PC-3 (cell line): ENCODE measurements at regions not wholly inside any gene's neighbourhood (a gene's known extent, or its start where the extent isn't known, plus 50 kb on each side); places are given as distances from the start of the nearest gene placed in this dataset.

Experiments used
- ATAC-seq: fragments of 200-7000 bp; cut with Tn5 transposase; 2 replicates; pipeline ENCODE4 v1.9.1; 2020; ENCODE audit warnings: mild to moderate bottlenecking, moderate library complexity
- BruUV-seq: library from RNA; stranded (reverse); fragments of 400-500 nt; replicated peaks from 2 replicates; lab custom pipeline; 2021; lab: Mats Ljungman, UMichigan
- CTCF ChIA-PET: fragments of 300-600 bp; sonication (Branson Sonifier 250); formaldehyde crosslinking; loops from one replicate; lab custom pipeline; 2022; ENCODE audit warnings: antibody characterized with exemption; lab: Charles Lee
- POLR2A ChIA-PET: fragments of 300-600 bp; sonication (Branson Sonifier 250); formaldehyde crosslinking; loops from one replicate; lab custom pipeline; 2022; ENCODE audit warnings: antibody characterized with exemption; ENCODE audit not compliant: unreplicated experiment; lab: Charles Lee
- DNase-seq: peaks from one replicate; pipeline ENCODE4 v3.0.0-alpha.2; 2015
- H2AFZ ChIP-seq: fragments of 300-600 bp; sonication (generic); 2 replicates; pipeline ENCODE4 v1.6.0; 2016; ENCODE audit warnings: antibody characterized with exemption, low read length
- H3F3A ChIP-seq: fragments of 300-600 bp; sonication (generic); one replicate; pipeline ENCODE4 v1.6.0; 2017; ENCODE audit warnings: antibody characterized with exemption, low read length, control low read depth, mild to moderate bottlenecking; ENCODE audit not compliant: unreplicated experiment
- H3K27ac ChIP-seq: fragments of 300-600 bp; sonication (generic); 2 replicates; pipeline ENCODE4 v1.5.1; 2016; ENCODE audit warnings: mild to moderate bottlenecking, low read length
- H3K27me3 ChIP-seq: fragments of 300-600 bp; sonication (generic); 2 replicates; pipeline ENCODE4 v1.6.1; 2016; ENCODE audit warnings: low read length, mixed read lengths
- H3K36me3 ChIP-seq: fragments of 300-600 bp; sonication (generic); 2 replicates; pipeline ENCODE4 v1.6.1; 2016; ENCODE audit warnings: low read depth, mixed run types, low read length, mixed read lengths
- H3K4me1 ChIP-seq: fragments of 300-600 bp; sonication (generic); 2 replicates; pipeline ENCODE4 v1.5.1; 2016; ENCODE audit warnings: low read length; ENCODE audit not compliant: insufficient read depth
- H3K4me2 ChIP-seq: fragments of 300-600 bp; sonication (generic); 2 replicates; pipeline ENCODE4 v1.6.0; 2016; ENCODE audit warnings: low read length
- H3K4me3 ChIP-seq: fragments of 300-600 bp; sonication (generic); 2 replicates; pipeline ENCODE4 v1.5.1; 2016; ENCODE audit warnings: mild to moderate bottlenecking, low read length, mixed read lengths
- H3K79me2 ChIP-seq: fragments of 300-600 bp; sonication (generic); 2 replicates; pipeline ENCODE4 v1.6.1; 2017; ENCODE audit warnings: low read length, mixed read lengths
- H3K9ac ChIP-seq: fragments of 300-600 bp; sonication (generic); 2 replicates; pipeline ENCODE4 v1.6.0; 2016; ENCODE audit warnings: mild to moderate bottlenecking, low read length
- H3K9me2 ChIP-seq: fragments of 300-600 bp; sonication (generic); replicated peaks from 2 replicates; pipeline ENCODE4 v1.6.1; 2016; ENCODE audit warnings: mixed run types, low read length, mixed read lengths
- H3K9me3 ChIP-seq: fragments of 300-600 bp; sonication (generic); 2 replicates; pipeline ENCODE4 v1.6.1; 2016; ENCODE audit warnings: low read length, mixed read lengths
- H4K20me1 ChIP-seq: fragments of 300-600 bp; sonication (generic); 2 replicates; pipeline ENCODE4 v1.6.1; 2016; ENCODE audit warnings: low read length, mixed read lengths
- EZH2 ChIP-seq: fragments of 300-600 bp; sonication (generic); IDR thresholded peaks from one replicate; pipeline ENCODE4 v1.6.1; 2017; ENCODE audit warnings: antibody characterized with exemption, mild to moderate bottlenecking, low read length; ENCODE audit not compliant: unreplicated experiment
- EZH2phosphoT487 ChIP-seq: fragments of 300-600 bp; sonication (generic); IDR thresholded peaks from 2 replicates; pipeline ENCODE4 v1.6.1; 2018; ENCODE audit warnings: mild to moderate bottlenecking, antibody characterized with exemption, low read length, borderline replicate concordance
- intact Hi-C: fragments of 100-400 bp; cut with micrococcal nuclease; formaldehyde crosslinking; loops from 2 replicates; pipeline ENCODE4 v1.9.0; 2023
- TF ChIP-seq, protein P1 (sequence below): fragments of 300-600 bp; sonication (generic); conservative IDR thresholded peaks from 2 replicates; pipeline ENCODE4 v1.5.1; 2017; ENCODE audit warnings: antibody characterized with exemption, low read depth, mild to moderate bottlenecking, low read length

DNA sequence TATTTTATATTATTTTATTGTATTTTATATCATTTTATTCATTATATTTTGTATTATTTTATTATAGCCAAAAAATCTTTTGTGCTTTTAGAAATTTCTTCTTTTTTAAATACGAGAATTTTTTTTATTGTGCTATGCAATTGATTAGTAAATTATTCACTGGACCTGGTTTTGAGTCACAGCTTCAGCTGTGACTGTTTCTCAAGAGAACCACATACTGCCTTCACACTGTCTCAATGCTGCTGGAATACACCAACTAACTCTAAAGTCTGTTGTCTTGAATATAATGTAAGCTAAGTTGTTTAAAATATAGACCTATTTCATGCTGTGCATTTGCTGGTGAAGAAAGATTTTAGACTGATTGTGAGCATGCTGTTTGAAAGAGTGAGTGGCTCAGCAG is 423.6 kb downstream of the NDFIP2 start:
- Histone ChIP-seq H3K36me3 (no peaks in the 10 kb centered on the region), H3K9ac (no peak overlapping the region), H3K4me1 (no peaks in the 10 kb centered on the region), H3K4me3 (no peak overlapping the region), H3K79me2 (no peaks in the 10 kb centered on the region), H3F3A (no peaks in the 10 kb centered on the region), H4K20me1 (no peaks in the 10 kb centered on the region), H3K27ac (no peak overlapping the region), H3K9me3 (no peaks in the 10 kb centered on the region; the same call in 1 of the 2 replicates), H3K9me2 (no peaks in the 10 kb centered on the region), H2AFZ (no peak overlapping the region), H3K4me2 (no peak overlapping the region), H3K27me3 (no peaks in the 10 kb centered on the region)
- ChIA-PET CTCF (no interaction called here), POLR2A (no interaction called here)
- TF ChIP-seq, protein P1, sequence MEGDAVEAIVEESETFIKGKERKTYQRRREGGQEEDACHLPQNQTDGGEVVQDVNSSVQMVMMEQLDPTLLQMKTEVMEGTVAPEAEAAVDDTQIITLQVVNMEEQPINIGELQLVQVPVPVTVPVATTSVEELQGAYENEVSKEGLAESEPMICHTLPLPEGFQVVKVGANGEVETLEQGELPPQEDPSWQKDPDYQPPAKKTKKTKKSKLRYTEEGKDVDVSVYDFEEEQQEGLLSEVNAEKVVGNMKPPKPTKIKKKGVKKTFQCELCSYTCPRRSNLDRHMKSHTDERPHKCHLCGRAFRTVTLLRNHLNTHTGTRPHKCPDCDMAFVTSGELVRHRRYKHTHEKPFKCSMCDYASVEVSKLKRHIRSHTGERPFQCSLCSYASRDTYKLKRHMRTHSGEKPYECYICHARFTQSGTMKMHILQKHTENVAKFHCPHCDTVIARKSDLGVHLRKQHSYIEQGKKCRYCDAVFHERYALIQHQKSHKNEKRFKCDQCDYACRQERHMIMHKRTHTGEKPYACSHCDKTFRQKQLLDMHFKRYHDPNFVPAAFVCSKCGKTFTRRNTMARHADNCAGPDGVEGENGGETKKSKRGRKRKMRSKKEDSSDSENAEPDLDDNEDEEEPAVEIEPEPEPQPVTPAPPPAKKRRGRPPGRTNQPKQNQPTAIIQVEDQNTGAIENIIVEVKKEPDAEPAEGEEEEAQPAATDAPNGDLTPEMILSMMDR: no peak
- TF ChIP-seq EZH2phosphoT487 (no peak), EZH2 (no peak)
- ATAC-seq (no peak), DNase-seq (no peak)
- BruUV-seq: no TSS peak
- intact Hi-C loops: no loop called here

DNA sequence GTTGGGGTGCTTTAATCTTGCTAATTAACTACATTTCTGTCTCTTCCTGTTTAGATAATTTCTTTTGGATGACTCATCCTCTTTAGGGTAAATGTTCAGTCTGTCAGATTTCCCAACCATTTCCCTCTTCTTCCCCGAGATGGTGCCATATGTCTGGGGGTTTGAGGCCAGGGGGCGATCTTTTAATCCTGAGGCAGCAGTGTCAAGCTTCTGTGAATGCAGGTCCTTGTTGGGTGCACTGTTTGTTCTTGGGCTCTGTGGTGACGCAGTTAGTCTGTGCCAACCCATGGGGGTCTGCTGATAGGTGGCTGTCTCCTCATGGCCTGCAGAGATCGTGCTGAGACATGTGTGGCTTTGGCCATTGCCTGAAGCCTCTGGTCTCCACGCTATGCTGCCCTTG is 420.4 kb downstream of the NDFIP2 start:
- H3K79me2 ChIP-seq: no peaks in the 10 kb centered on the region
- no peaks in the 10 kb centered on the region; the same call in 1 of the 2 replicates for H3K9me3 ChIP-seq
- ChIA-PET CTCF (no interaction called here), POLR2A (no interaction called here)
- no peaks in the 10 kb centered on the region for H3K4me1 ChIP-seq
- ATAC-seq (no peak), DNase-seq (no peak)
- TF ChIP-seq EZH2phosphoT487: no peak
- TF ChIP-seq, protein P1: no peak
- no peak for TF ChIP-seq EZH2
- H3K9ac ChIP-seq: no peak overlapping the region
- H3K9me2 ChIP-seq: no peaks in the 10 kb centered on the region
- intact Hi-C loops: no loop called here
- no peaks in the 10 kb centered on the region for H3K27me3 ChIP-seq
- BruUV-seq: no TSS peak
- no peak overlapping the region for H3K4me3 ChIP-seq
- no peaks in the 10 kb centered on the region for H3K36me3 ChIP-seq
- H4K20me1 ChIP-seq: no peaks in the 10 kb centered on the region
- no peak overlapping the region for H3K27ac ChIP-seq
- no peak overlapping the region for H2AFZ ChIP-seq
- no peak overlapping the region for H3K4me2 ChIP-seq
- no peaks in the 10 kb centered on the region for H3F3A ChIP-seq

DNA sequence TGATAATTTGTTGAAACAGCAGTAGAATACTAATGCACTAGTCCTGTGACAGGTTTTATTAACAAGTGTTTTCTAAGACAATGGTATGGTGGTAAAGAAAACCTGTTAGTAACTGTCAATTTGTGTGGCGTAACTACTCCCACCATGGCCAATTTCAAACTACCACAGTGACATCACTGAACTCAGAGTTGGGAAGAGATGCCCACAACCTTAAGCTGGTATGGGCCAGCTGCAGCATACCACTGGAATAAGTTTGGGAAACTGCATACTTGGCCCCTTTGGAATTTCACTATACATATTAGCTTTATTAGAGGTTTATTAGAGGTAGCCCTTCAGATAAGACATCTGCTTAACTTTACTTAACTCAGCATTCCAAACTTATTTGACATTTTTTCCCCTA is 419.4 kb downstream of the NDFIP2 start:
- no peaks in the 10 kb centered on the region for H3K27me3 ChIP-seq
- intact Hi-C loops: no loop called here
- H3K27ac ChIP-seq: no peak overlapping the region
- no peak overlapping the region for H2AFZ ChIP-seq
- H3K9me3 ChIP-seq: no peaks in the 10 kb centered on the region; the same call in 1 of the 2 replicates
- ChIA-PET CTCF (no interaction called here), POLR2A (no interaction called here)
- no peak overlapping the region for H3K4me3 ChIP-seq
- H3K4me2 ChIP-seq: no peak overlapping the region
- DNase-seq: no peak
- no peaks in the 10 kb centered on the region for H3K9me2 ChIP-seq
- ATAC-seq: no peak
- no peak overlapping the region for H3K9ac ChIP-seq
- H3K36me3 ChIP-seq: no peaks in the 10 kb centered on the region
- no peaks in the 10 kb centered on the region for H4K20me1 ChIP-seq
- TF ChIP-seq EZH2 (no peak), EZH2phosphoT487 (no peak)
- no peaks in the 10 kb centered on the region for H3K79me2 ChIP-seq
- H3F3A ChIP-seq: no peaks in the 10 kb centered on the region
- H3K4me1 ChIP-seq: no peaks in the 10 kb centered on the region
- BruUV-seq: no TSS peak
